ENCODE measurements at regions not wholly inside any gene's neighbourhood (a gene's known extent, or its start where the extent isn't known, plus 50 kb on each side); places are given as distances from the start of the nearest gene placed in this dataset.

- TF ChIP-seq POLR2A (IDR thresholded peaks at IDR 0.05; ENCODE audit: low read depth, low read length) (no peak), SPI1 (IDR thresholded peaks at IDR 0.05; ENCODE audit: low read depth, low read length) (no peak)
These were observed 98.5 kb upstream of the RUNX3 start for GRCh38 chr1:25028587-25028906.
